K562 (cell line): ENCODE measurements at regions not wholly inside any gene's neighbourhood (a gene's known extent, or its start where the extent isn't known, plus 50 kb on each side); places are given as distances from the start of the nearest gene placed in this dataset.

Experiments
- ATAC-seq: fragments of 200-7000 bp; cut with Tn5 transposase; 3 replicates; pipeline ENCODE4 v1.9.1; 2020; ENCODE audit warnings: moderate library complexity
- BruUV-seq: library from RNA; stranded (reverse); fragments of 400-500 nt; replicated peaks from 2 replicates; lab custom pipeline; 2021; lab: Mats Ljungman, UMichigan
- CTCF ChIA-PET: fragments of 300-600 bp; formaldehyde crosslinking; extraction: SDS; loops from one replicate; lab custom pipeline; 2021; ENCODE audit warnings: low intra/inter-chr PET ratio; lab: Yijun Ruan, JAX
- POLR2A ChIA-PET: fragments of 300-600, 350-650 bp; sonication (Branson Sonifier 250); formaldehyde crosslinking; extraction: SDS; loops from one replicate; lab custom pipeline; 2021; ENCODE audit warnings: antibody characterized with exemption, inconsistent platforms; lab: Yijun Ruan, JAX
- DNase-seq, 4 experiments: peaks; one replicate each; pipeline versions ENCODE4 v3.0.0 to v3.0.0-alpha.2; 2011 to 2018; ENCODE audit warnings: low spot score in 3 of 4, mixed read lengths in 3 of 4; ENCODE audit errors: extremely low read depth in 1 of 4
- FAIRE-seq: peaks from 2 replicates; lab custom pipeline; 2011; peaks lifted over from hg19 to GRCh38; lab: Jason Lieb, UNC
- H2AFZ ChIP-seq: 2 replicates; pipeline ENCODE4 v1.6.0; 2011; ENCODE audit warnings: low read depth, low read length, control low read depth, inconsistent platforms
- H3K27ac ChIP-seq: fragments of 200-600 bp; 3 replicates; pipeline ENCODE4 v1.8.0; 2011; ENCODE audit warnings: low read depth, mild to moderate bottlenecking, control low read depth, inconsistent platforms, low read length, moderate library complexity, mixed read lengths; ENCODE audit errors: extremely low read depth
- H3K27me3 ChIP-seq, 2 experiments: fragments of 300-600 bp in 1 of 2; 2 replicates in 1 of 2; 3 replicates in 1 of 2; pipeline versions ENCODE4 v1.6.0 to v1.8.0; 2011; ENCODE audit warnings: inconsistent platforms in 2 of 2, low read length in 2 of 2, mild to moderate bottlenecking in 1 of 2, mixed read lengths in 1 of 2, moderate library complexity in 1 of 2; ENCODE audit not compliant: control insufficient read depth in 2 of 2, insufficient read depth in 2 of 2
- H3K36me3 ChIP-seq: fragments of 300-600 bp; 3 replicates; pipeline ENCODE4 v1.8.0; 2011; ENCODE audit warnings: mild to moderate bottlenecking, low read length, inconsistent platforms; ENCODE audit not compliant: control insufficient read depth, insufficient read depth
- H3K4me1 ChIP-seq, 2 experiments: fragments of 200-600 bp in 1 of 2; replicated peaks in 1 of 2; 2 replicates in 1 of 2; 3 replicates in 1 of 2; pipeline versions ENCODE4 v1.5.1 to v1.8.0; 2011; ENCODE audit warnings: inconsistent platforms in 2 of 2, low read length in 2 of 2, mild to moderate bottlenecking in 1 of 2, mixed read lengths in 1 of 2, moderate library complexity in 1 of 2; ENCODE audit not compliant: control insufficient read depth in 2 of 2, insufficient read depth in 2 of 2
- H3K4me2 ChIP-seq: 2 replicates; pipeline ENCODE4 v1.6.1; 2011; ENCODE audit warnings: low read length, control low read depth, inconsistent platforms, mixed read lengths; ENCODE audit not compliant: insufficient read depth
- H3K4me3 ChIP-seq: fragments of 200-600 bp; sonication (generic), shearing (Covaris generic); 2 replicates; pipeline ENCODE4 v1.5.1; 2016; ENCODE audit warnings: control low read depth, inconsistent platforms
- H3K79me2 ChIP-seq: fragments of 200-600 bp; 3 replicates; pipeline ENCODE4 v1.8.0; 2011; ENCODE audit warnings: low read length, inconsistent platforms; ENCODE audit not compliant: control insufficient read depth, insufficient read depth
- H3K9ac ChIP-seq, 2 experiments: 2 replicates each; pipeline versions ENCODE4 v1.6.0 to v1.6.1; 2011; ENCODE audit warnings: low read depth in 2 of 2, low read length in 2 of 2, control low read depth in 1 of 2, inconsistent platforms in 1 of 2, mild to moderate bottlenecking in 1 of 2, mixed read lengths in 1 of 2; ENCODE audit not compliant: insufficient read depth in 1 of 2
- H3K9me1 ChIP-seq: one replicate; pipeline ENCODE4 v1.6.0; 2011; ENCODE audit warnings: inconsistent platforms, mild to moderate bottlenecking, low read length, moderate library complexity; ENCODE audit not compliant: control insufficient read depth, insufficient read depth
- H3K9me3 ChIP-seq: replicated peaks from 2 replicates; pipeline ENCODE4 v1.5.1; 2011; ENCODE audit warnings: low read depth, low read length, inconsistent platforms; ENCODE audit not compliant: control insufficient read depth, insufficient read depth
- H4K20me1 ChIP-seq: replicated peaks from 2 replicates; pipeline ENCODE4 v1.6.1; 2011; ENCODE audit warnings: low read length, inconsistent platforms, mixed read lengths; ENCODE audit not compliant: control insufficient read depth, insufficient read depth
- BCL6 ChIP-seq: fragments of 250-450 bp; sonication (Bioruptor Pico); IDR thresholded peaks from 2 replicates; pipeline ENCODE4 v1.4.0; 2020
- GABPB1 ChIP-seq: sonication (generic); formaldehyde crosslinking; IDR thresholded peaks from 2 replicates; pipeline ENCODE4 v1.8.0; 2022; ENCODE audit warnings: mild to moderate bottlenecking, missing genetic modification reagents
- GABPB2 ChIP-seq: fragments of 250-450 bp; sonication (Bioruptor Pico); conservative IDR thresholded peaks from 2 replicates; pipeline ENCODE4 v1.5.1; 2021; ENCODE audit warnings: mild to moderate bottlenecking
- NFIC ChIP-seq: fragments of 450-650 bp; IDR thresholded peaks from 2 replicates; pipeline ENCODE4 v1.6.1; 2017; ENCODE audit warnings: mild to moderate bottlenecking, inconsistent platforms
- PHTF2 ChIP-seq: fragments of 250-450 bp; sonication (Bioruptor Pico); IDR thresholded peaks from 2 replicates; pipeline ENCODE4 v1.5.0; 2021; ENCODE audit warnings: mild to moderate bottlenecking
- SAFB ChIP-seq: fragments of 200-400 bp; formaldehyde crosslinking; IDR thresholded peaks from 2 replicates; pipeline ENCODE4 v1.6.1; 2017; ENCODE audit warnings: low read depth, low read length, borderline replicate concordance
- SRF ChIP-seq, 2 experiments: fragments of 250-450, 450-650 bp in 1 of 2; sonication (Bioruptor Pico) in 1 of 2; sonication (generic) in 1 of 2; formaldehyde crosslinking; IDR thresholded peaks; 2 replicates each; pipeline versions ENCODE4 v1.5.0 to v1.5.1; 2020 to 2022; ENCODE audit warnings: mild to moderate bottlenecking in 1 of 2, missing genetic modification reagents in 1 of 2
- TAF9B ChIP-seq: fragments of 450-650 bp; IDR thresholded peaks from 2 replicates; pipeline ENCODE4 v1.6.1; 2018; ENCODE audit warnings: mild to moderate bottlenecking; ENCODE audit not compliant: partially characterized antibody
- TEAD4 ChIP-seq, 2 experiments: sonication (generic) in 1 of 2; formaldehyde crosslinking in 1 of 2; IDR thresholded peaks; 2 replicates each; pipeline versions ENCODE4 v1.6.1 to v1.8.0; 2012 to 2022; ENCODE audit warnings: borderline replicate concordance in 1 of 2, inconsistent platforms in 1 of 2, low read length in 1 of 2, mild to moderate bottlenecking in 1 of 2, missing genetic modification reagents in 1 of 2
- TOE1 ChIP-seq, 2 experiments: fragments of 450-650 bp in 1 of 2; sonication (generic) in 1 of 2; formaldehyde crosslinking in 1 of 2; IDR thresholded peaks; 2 replicates each; pipeline versions ENCODE4 v1.7.1 to v1.8.0; 2016 to 2022; ENCODE audit warnings: borderline replicate concordance in 2 of 2, mild to moderate bottlenecking in 2 of 2, antibody characterized with exemption in 1 of 2, inconsistent platforms in 1 of 2, low read depth in 1 of 2, missing genetic modification reagents in 1 of 2, moderate library complexity in 1 of 2
- TRIM25 ChIP-seq: fragments of 450-650 bp; IDR thresholded peaks from 2 replicates; pipeline ENCODE4 v1.7.0; 2016; ENCODE audit warnings: borderline replicate concordance
- ZC3H4 ChIP-seq: sonication (generic); formaldehyde crosslinking; IDR thresholded peaks from 2 replicates; pipeline ENCODE4 v1.9.0; 2021; ENCODE audit warnings: missing genetic modification reagents, borderline replicate concordance
- ZNF436 ChIP-seq: fragments of 250-450, 450-650 bp; sonication (Bioruptor Pico); formaldehyde crosslinking; IDR thresholded peaks from 2 replicates; pipeline ENCODE4 v1.7.0; 2020; ENCODE audit warnings: mild to moderate bottlenecking
- WGBS: fragments of 100-300 bp; shearing (Covaris generic); methylation state at CpG from one replicate; pipeline ENCODE4 v1.1.6; 2016; ENCODE audit warnings: low coverage, mixed read lengths; ENCODE audit not compliant: insufficient coverage; ENCODE audit errors: missing lambda C conversion rate; 5-methylcytosine and 5-hydroxymethylcytosine counted together
- in situ Hi-C: fragments of 300-500 bp; cut with MboI; formaldehyde crosslinking; loops from 4 replicates; pipeline ENCODE4 v1.15.0; 2018; ENCODE audit warnings: inconsistent platforms, mixed read lengths
- intact Hi-C: fragments of 100-400 bp; cut with micrococcal nuclease; formaldehyde crosslinking; loops from 2 replicates; pipeline ENCODE4 v1.14.2; 2022

- no TSS peak for BruUV-seq
- POLR2A ChIA-PET: no interaction called here
These were observed 59.5 kb upstream of the NDUFB4 start for GRCh38 chr3:120536642-120537041.

More at GRCh38 chr3:120536642-120537041, 59.5 kb upstream of the NDUFB4 start:
- Histone ChIP-seq H3K9ac (no peak overlapping the region), H3K9me1 (no peaks in the 10 kb centered on the region)
- no peak for ATAC-seq
- TF ChIP-seq SAFB: no peak
- no peak for TF ChIP-seq TAF9B
- no peak for TF ChIP-seq TRIM25
- TF ChIP-seq SRF (CRISPR knock-in tag; IDR thresholded peaks at IDR 0.05): no peak
- TF ChIP-seq ZNF436 (CRISPR knock-in tag): no peak
- no peak for TF ChIP-seq PHTF2 (CRISPR knock-in tag)
- no peak for TF ChIP-seq TOE1 (IDR thresholded peaks at IDR 0.05; ENCODE audit: borderline replicate concordance)
- TF ChIP-seq TOE1 (CRISPR knock-in tag; IDR thresholded peaks at IDR 0.05; ENCODE audit: borderline replicate concordance, low read depth): no peak
- TF ChIP-seq TEAD4 (IDR thresholded peaks at IDR 0.05; ENCODE audit: low read length): no peak
- TF ChIP-seq TEAD4 (CRISPR knock-in tag; IDR thresholded peaks at IDR 0.05; ENCODE audit: borderline replicate concordance): no peak
- no peak for TF ChIP-seq BCL6 (CRISPR knock-in tag)
- TF ChIP-seq ZC3H4 (CRISPR knock-in tag): no peak
- TF ChIP-seq GABPB2 (CRISPR knock-in tag): no peak
- TF ChIP-seq NFIC: no peak
- TF ChIP-seq GABPB1 (CRISPR knock-in tag): no peak
- TF ChIP-seq, all 486 proteins: peak for 0
- Histone ChIP-seq H3K4me3 (no peak overlapping the region), H3K79me2 (no peaks in the 10 kb centered on the region), H3K36me3 (no peaks in the 10 kb centered on the region), H3K4me1 (no peaks in the 10 kb centered on the region), H3K27ac (no peak overlapping the region), H2AFZ (no peak overlapping the region), H4K20me1 (no peaks in the 10 kb centered on the region), H3K4me2 (no peak overlapping the region), H3K27me3 (no peaks in the 10 kb centered on the region), H3K9me3 (no peaks in the 10 kb centered on the region)
- in situ Hi-C loops (no loop called here), intact Hi-C loops (no loop called here)
- no peak for FAIRE-seq
- WGBS: 4% methylated on average over 3 of the region's 3 CpGs
- CTCF ChIA-PET: no interaction called here
- DNase-seq: no peak
